ENCODE measurements at regions not wholly inside any gene's neighbourhood (a gene's known extent, or its start where the extent isn't known, plus 50 kb on each side); places are given as distances from the start of the nearest gene placed in this dataset.

DNA sequence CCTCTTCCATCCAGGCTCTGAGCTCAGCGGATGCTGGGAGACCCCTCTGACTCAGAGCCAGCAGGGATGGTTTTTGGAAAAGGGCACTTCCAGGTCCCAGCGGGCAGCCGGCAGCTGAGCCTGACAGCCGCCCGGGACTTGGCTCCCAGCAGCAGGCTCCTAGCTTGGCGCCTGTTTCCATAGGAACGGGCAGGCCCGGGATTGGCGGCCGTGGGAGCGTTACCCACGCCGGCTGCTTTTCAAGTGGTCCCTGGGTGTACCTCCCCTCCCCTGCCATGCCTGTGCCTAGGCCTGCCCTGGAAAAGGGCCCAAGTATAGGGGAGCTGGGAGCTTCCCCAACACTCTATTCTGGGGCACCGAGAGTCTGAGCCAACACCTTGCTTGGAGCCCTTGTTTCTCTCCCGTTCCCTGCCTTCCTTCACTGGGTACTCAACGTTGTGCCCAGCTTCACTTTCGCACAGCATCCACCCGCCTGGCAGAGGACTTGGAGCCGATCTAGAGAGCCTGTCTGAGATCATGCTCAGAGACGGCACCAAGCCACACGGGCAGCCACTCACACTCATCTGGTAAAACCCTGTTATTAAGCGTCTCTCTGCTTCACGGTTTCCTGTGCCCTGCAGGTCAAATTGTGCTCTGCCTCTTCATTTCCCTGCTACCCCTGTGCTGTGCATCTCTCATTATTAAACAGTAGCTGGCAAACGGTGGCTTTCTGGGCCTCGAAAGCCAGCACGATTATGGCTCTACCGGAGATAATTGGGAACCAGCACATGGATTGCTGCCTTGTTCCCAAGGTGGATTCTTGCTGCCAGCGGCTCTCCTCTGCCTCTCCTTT, 521.5 kb downstream of the BCOR start:
- in situ Hi-C loops (cut with MboI; ENCODE audit: low sequenced_read_pairs) = no loop called here

DNA sequence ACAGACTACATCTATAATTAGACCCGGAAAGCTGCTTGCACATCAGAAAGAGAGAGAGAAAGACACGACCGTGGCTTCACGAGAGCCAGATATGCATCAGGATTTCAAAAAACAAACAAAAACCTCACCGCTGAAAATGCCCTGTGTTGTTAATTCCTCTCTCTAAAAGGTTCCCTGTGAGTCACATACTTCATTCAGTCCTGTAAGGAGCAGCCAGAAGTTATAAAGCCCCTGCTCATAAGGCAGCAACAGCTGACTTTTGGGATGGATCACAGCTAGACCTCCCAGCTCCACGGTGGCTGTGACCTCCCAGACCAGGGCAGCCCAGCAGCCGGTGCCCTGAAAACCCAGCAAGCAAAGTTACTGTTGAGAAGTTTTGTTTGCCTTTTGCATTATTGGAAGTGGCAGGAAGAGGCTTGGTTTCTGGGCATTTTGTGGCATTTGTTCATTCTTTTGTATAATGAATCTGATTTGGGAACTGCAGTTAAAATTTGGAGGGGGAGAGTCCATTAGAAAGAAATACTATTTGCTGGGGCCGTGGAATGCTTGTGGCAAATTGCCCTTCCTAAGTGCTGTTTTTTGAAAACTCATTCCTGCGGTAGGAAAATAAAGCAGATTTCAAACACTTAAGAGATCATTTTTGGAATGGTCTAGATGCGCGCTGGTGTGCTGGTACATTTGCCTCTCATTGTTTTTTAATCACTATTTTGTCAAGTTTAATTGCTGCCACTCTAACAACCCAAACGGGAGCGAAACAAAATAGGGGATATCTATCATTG, 520.4 kb downstream of the BCOR start:
- in situ Hi-C loops (cut with MboI; ENCODE audit: low sequenced_read_pairs) = no loop called here

DNA sequence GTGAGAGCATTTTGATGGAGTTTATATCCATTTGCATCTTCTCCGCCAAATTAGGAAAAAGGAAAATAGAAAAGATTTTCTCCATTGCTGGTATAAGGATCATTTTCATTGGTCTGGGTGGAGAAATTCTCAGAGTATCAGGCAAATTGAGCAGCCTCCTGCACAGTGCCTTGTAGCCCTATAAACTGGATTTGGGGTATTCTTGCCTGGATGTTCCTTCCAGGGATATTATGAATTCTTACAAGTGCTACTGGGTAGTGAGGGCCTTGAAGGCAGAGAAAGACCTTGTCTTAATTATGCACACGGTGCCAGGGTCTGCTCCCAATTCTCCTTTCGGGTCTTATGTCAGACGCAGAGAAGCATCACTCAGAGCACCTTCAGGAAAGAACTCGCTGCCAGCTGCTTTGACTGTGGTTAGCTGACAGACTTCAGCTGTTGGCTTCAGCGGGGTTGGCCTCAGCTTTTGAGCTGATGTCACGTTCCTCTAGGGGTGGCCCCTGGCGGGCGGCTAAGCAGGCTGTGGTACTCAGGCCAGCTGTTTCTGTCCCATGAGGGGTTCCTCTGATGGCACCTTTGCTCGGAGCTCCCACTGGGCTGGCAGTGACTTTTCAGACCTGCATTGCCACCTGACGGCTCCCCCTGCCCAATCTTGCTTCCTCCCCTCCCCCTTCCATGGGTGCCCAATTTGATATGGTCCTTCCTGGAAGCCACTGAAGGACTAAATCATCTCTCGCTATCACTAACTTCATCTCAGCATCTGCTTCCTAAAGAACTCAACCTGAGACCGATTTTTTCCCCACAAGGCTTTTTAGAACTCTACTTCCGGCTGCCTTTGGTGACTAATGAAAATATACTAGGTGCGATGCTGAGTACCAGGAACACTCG, 519.5 kb downstream of the BCOR start:
- in situ Hi-C loops (cut with MboI; ENCODE audit: low sequenced_read_pairs) = no loop called here

DNA sequence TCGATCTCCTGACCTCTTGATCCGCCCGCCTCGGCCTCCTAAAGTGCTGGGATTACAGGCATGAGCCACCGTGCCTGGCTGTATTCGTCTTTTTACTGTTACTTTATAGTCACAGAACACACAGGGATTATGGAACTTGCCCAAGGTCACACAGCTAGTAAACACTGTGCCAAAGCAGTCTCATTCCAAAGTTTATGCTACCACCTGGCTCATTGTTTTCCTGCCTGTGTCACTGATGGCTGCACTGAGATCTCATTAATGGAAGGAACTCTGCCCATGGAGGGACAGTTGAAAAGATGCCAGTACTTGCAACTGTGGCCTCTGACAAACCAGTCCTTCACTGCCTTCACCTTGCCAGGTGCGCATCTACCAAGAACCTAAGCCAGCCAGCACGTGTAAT, 517.7 kb downstream of the BCOR start:
- in situ Hi-C loops (cut with MboI; ENCODE audit: low sequenced_read_pairs) = no loop called here

DNA sequence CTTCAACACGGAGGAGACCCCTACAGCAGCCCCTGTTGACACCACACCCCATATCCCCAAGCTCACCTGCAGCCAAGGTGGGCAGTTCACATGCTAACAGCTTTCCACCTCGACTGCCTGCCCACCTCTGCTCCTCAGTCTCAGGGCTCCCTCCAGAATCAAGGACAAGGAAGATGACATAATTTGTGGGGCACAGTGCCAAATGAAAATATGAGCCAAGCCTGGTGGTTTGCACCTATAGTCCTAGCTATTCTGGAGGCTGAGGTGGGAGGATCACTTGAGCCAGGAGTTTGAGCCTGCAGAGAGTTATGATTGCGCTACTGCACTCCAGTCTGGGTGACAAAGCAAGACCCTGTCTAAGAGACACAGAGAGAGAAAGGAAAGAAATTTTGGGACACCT, 516.3 kb downstream of the BCOR start:
- in situ Hi-C loops (cut with MboI; ENCODE audit: low sequenced_read_pairs) = no loop called here

DNA sequence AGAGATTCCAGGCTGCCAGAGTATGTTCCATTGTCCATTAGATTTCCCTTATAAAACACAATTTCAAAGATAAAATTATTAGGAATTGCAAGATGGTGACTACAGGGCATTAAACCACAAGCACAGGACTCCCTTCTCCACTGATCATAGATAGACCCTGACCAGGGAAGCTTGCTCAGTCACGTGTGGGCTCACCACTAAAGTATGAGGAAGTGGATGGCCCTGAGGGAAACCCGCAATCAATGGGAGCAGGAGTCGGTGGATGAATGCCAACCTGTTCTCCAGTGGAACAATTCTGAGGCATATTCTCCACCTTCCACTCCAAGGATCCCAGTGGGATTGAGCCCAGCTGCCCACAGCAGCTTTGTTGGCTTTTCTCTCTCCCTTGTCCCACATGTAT, 515.7 kb downstream of the BCOR start:
- in situ Hi-C loops (cut with MboI; ENCODE audit: low sequenced_read_pairs) = no loop called here

DNA sequence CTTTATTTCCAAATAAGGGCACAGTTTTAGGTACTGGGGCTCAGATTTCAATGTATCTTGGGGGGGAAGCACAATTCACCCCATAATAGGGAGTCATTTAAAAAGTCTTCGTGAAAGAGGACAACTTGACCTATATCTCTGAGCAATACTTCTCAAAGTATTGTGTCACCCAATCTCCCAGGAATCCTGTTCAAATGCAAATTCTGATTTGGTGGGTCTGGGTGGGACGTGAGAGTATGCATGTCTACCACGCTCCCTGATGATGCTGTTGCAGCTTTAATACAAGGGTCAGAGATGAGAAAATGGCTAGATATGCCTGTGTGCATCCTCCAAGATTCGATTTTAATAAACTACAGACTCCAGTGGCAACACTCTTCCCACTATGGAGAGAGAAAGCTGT, 514.8 kb downstream of the BCOR start:
- in situ Hi-C loops (cut with MboI; ENCODE audit: low sequenced_read_pairs) = no loop called here

DNA sequence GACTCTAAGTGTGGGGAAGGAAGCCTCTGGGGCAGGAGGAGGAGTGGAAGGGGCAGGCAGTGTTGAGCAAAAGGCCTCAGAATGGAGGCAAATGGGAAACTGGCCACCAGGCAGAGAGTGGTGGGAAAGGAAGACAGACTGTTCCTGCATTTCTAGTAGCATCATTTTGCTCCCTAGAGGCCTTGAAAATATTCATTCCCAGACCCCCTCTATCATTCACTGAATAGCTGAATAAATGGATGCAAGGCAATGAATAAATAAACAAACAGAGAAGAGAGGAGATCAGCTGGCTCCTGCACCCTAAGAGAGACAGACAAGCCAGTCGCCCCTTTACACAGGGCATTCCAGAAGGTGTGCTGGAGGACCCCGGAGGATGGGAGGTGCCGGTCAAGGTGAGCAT, 511.9 kb downstream of the BCOR start:
- in situ Hi-C loops (cut with MboI; ENCODE audit: low sequenced_read_pairs) = no loop called here

DNA sequence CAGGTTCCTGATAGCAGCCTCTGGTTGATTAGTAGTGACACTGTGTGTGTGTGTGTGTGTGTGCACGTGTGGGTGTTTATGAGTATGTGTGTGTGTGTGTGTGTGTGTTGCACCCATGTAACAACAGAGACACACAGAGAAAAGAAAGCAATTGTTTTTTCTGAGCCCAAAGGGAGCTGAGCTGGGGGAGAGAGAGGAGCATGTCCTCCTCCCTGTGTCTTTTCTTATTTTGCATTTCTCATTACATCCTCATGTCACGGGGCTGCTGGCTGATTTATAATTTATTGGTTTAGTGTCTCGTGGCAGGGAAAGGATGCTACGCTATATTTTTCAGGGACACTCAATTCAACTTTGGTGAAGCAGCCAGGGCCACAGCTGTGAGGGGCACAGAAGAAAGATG, 511.4 kb downstream of the BCOR start:
- in situ Hi-C loops (cut with MboI; ENCODE audit: low sequenced_read_pairs) = no loop called here

DNA sequence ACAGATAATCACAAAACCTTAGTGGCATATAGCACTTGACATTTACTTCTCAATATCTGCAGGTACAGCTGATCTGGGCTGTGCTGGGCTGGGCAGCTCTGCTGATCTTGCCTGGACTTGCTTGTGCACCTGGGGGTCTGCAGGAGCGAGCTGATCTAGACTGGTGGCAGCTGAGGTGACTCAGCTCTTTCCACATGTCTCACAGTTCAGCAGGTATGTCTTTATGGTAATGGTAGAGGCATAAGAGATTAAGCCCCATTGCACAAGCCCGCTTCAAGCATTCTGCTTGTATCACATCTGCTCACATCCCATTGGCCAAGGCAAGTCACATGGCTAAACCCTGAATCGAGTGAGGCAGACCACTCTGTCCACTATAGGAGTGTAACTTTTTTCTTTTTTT, 506.7 kb downstream of the BCOR start:
- in situ Hi-C loops (cut with MboI; ENCODE audit: low sequenced_read_pairs) = no loop called here

DNA sequence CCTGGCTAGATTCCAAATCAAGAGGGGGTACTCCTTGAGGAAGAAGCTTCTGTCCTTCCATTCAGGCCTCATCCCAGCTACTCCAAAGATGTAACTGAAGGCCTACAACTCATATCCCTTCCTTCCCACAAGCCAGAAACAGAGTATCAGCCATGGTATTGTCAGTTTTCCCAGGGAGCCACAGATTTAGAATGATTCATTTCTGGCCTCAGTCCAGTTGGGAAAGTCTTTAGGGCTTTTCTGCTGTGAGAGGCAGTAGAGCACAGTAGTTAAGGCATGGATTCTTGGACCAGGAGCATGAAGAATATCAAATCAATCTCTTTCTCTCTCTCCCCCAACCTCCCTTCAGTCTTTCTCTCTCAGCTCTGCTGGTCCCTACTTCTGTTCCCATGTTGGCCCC, 505.0 kb downstream of the BCOR start:
- in situ Hi-C loops (cut with MboI; ENCODE audit: low sequenced_read_pairs) = no loop called here

DNA sequence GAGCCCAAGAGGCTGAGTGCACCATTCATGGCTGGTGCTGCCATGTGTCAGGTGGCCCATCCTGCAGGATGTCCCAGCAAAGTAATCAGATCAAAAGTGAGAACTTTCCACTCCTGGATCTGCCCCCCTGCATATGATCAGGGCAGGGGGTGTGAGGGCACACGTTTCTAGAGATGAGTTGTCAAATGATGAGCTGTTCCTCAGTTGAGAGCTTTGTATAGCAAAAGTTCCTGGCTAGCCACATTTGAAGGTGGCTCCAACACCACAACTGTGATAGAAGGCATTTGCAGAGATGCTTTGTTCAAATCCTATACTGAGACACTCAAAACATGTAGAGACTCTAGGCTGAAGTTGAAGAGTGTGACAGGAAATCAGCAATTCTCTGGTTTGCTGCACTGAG, 501.8 kb downstream of the BCOR start:
- in situ Hi-C loops (cut with MboI; ENCODE audit: low sequenced_read_pairs) = no loop called here

DNA sequence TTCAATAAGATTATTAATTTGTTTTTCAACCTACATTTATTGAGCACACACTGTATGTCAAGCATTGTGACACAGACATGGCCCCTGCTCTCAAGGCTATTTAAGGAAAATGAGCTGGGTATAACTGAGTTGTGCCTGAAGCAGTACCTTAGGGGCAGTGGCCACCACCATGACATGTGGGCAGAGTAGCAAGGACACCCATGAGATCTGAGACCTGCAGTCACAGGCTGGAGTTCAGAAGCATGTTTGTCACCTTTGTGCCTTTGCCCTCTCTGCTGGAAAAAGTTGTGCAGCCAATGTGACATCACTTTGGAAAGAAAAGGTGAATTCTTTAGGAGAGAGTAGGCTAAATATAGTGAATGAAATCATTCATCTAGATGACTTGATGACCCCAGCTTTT, 501.3 kb downstream of the BCOR start:
- in situ Hi-C loops (cut with MboI; ENCODE audit: low sequenced_read_pairs) = no loop called here

DNA sequence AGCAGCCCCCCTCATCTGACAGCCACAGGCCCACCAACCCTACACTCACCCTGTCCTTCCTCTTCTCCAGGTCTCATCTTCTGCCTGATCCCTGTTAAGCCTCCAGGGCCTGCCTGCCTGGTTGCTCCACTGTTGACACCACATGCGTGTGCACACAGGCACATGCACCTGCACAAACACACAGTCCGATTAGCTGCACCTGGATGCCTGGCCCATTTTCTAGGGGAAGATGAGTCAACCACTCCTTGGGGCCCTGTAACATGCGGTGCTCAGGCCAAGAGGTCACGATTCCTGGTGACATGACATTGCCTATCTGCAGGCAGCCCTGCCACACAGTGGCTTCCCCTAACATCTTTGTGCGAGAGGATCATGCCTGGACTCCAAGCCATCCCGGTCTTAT, 498.4 kb downstream of the BCOR start:
- in situ Hi-C loops (cut with MboI; ENCODE audit: low sequenced_read_pairs) = no loop called here

DNA sequence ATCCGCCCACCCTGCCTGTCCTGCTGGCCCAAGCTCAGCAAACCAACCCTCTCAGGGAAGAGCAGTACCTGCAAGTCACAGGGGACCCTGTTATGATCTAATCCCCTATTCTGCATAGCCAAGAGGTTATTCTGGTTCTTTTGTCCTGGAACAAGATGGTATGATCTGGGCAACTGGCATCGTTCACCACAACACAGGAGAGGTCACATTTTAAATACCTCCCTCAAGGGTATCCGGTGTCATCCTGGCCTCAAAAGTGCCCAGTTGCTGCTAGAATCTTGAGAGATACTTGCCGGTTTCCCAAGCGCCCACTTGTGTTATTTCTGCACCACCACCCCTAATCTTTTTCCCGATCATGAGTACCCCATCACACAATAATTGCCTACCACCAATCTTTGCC, 497.5 kb downstream of the BCOR start:
- in situ Hi-C loops (cut with MboI; ENCODE audit: low sequenced_read_pairs) = no loop called here

DNA sequence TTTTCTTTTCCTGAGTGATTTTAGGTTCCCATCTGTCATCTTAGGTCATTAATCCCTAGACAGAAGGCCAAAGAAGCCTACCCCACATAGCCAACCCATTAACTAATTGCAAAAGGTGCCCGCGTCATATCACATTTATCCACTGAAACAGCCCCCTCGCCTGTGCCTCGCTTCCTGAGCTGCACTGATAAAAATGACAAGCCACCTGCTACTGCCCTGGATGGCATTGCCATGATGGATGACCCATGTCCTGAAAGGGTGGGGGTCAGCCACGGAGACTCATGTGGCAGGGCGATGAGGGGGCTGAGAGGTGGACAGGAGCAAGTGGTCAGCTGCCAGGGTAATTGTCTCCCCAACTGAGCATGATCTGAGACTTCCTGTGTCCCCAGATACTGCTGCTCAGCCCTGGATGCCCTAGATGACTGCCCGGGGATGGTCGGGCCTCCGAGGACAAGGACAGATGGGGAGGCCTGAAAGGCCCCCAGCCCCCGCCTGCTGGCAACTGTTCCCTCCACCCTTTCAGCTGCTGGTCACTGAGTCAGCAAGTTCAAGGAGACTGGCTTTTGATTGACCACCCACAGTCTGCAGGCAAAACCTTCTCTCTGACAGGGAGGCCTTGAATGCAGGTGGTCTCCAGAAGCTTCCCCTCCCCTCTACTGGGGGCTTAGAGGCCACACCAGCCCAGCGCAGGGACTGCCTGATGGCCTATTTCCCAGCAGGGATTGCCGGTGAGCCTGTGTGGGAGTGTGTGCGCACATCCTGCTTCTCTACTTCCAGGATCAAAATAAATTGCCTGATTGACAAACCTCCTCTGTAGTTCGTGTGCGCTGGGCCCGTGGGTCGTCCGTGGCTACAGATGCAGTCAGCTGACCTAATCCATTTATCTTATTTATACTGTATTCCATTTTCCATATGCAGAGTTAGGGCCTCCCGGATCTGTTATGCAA, 496.3 kb downstream of the BCOR start:
- in situ Hi-C loops (cut with MboI; ENCODE audit: low sequenced_read_pairs) = no loop called here

DNA sequence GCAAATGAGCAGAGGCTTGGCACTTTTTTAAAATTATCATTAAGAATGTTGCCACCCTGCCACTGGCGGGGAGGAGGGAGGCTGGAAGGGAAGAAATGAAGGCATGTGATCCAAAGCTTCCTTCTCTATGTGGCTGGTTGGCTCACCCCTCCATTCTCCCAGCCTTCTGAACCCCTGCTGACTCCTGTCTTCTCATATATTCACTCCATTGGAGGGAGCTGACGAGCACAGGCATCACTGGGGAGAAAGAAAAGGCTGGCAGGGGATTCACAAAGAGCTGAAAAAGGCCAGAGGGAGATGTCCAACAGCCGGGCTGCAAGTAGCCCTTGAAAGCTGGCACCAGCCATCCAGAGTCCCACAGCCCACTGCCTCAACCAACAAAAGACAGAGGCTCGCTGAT, 495.6 kb downstream of the BCOR start:
- in situ Hi-C loops (cut with MboI; ENCODE audit: low sequenced_read_pairs) = no loop called here

DNA sequence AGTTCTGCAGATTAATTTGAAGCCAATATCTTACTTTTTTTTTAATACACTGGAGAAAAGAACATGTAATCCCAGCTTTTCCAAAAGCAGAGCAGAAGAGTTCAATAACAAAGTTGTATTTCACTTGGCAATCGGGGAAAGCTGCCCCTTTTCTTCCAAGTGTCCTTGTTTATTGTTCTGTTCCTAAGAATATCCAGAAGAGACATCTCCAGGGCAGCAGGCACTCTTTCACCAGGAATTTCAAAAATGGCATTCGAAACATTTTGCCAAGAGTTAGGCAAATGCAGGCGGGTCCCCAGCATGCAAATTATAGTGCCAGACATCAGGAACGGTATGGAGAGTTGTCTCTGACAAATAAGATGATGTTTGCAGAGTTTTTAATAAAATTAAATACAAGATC, 494.5 kb downstream of the BCOR start:
- in situ Hi-C loops (cut with MboI; ENCODE audit: low sequenced_read_pairs) = no loop called here

DNA sequence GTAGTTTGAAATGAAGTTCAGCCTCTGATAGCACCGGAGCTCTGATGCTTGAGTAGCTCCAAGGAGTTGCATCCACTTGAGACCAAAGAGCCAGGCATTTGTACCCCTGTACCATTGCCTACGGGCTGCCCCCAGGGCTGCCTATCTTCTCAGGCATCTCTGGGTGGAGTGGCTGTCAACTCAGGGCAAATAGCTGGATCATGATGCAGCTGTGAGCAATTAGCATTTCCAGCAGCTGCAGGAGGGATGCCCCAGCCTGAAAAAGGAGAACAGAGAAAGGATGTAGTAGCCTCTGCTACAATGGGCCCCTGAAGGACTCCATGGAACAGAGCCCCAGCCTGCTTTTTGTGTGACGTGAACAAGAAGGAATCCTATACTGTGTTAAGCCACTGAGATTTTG, 492.6 kb downstream of the BCOR start:
- in situ Hi-C loops (cut with MboI; ENCODE audit: low sequenced_read_pairs) = no loop called here

DNA sequence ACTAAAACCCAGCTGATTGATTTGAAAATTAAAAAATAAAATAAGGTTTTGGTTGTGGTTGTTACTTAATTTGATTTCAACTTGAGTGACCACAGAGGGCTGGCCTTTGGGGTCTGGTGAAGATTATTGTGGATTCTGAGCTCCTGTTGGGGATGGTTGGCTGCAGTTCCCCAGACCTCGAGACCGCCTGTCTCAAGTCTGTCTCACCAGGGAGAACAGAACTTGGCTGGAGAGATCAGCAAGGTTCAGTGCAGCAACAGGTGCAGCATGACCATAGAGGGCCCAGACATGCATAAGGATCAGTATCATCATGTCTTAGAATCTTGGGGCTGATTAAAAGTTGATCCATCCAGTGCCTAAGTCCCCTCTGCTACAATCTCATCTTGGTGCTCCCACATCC, 491.9 kb downstream of the BCOR start:
- in situ Hi-C loops (cut with MboI; ENCODE audit: low sequenced_read_pairs) = no loop called here

Data from HL-60/S4 treated with retinoic acid at 250 ng/mL for 4 days and 3 days (cell line).